Upper lobe of right lung (tissue), 1 donor: ENCODE measurements at regions not wholly inside any gene's neighbourhood (a gene's known extent, or its start where the extent isn't known, plus 50 kb on each side); places are given as distances from the start of the nearest gene placed in this dataset.

Experiments used
- ATAC-seq: fragments of 200-7000 bp; cut with Tn5 transposase; one replicate; pipeline ENCODE4 v1.9.1; 2020; ENCODE audit warnings: mild to moderate bottlenecking, moderate library complexity
- DNase-seq: peaks from one replicate; pipeline ENCODE4 v3.0.0-alpha.2; 2020
- H3K27ac ChIP-seq: fragments of 200-600 bp; one replicate; pipeline ENCODE4 v1.8.0; 2022
- H3K27me3 ChIP-seq: fragments of 200-600 bp; one replicate; pipeline ENCODE4 v1.8.0; 2022; ENCODE audit warnings: mild to moderate bottlenecking
- H3K36me3 ChIP-seq: fragments of 200-600 bp; one replicate; pipeline ENCODE4 v1.8.0; 2022
- H3K4me1 ChIP-seq: fragments of 200-600 bp; one replicate; pipeline ENCODE4 v1.8.0; 2022
- H3K4me3 ChIP-seq: fragments of 200-600 bp; one replicate; pipeline ENCODE4 v1.8.0; 2022; ENCODE audit warnings: mild to moderate bottlenecking
- H3K9me3 ChIP-seq: fragments of 200-600 bp; one replicate; pipeline ENCODE4 v1.8.0; 2022
- CTCF ChIP-seq: fragments of 200-600 bp; IDR thresholded peaks from one replicate; pipeline ENCODE4 v1.8.0; 2022; ENCODE audit warnings: antibody characterized with exemption
- intact Hi-C: fragments of 100-400 bp; cut with DNase I; formaldehyde crosslinking; loops from one replicate; pipeline ENCODE4 v1.11.0; 2022
- donor health status: DM: no; HTN: yes; CAD: no; lungs with severe emphysema.

DNA sequence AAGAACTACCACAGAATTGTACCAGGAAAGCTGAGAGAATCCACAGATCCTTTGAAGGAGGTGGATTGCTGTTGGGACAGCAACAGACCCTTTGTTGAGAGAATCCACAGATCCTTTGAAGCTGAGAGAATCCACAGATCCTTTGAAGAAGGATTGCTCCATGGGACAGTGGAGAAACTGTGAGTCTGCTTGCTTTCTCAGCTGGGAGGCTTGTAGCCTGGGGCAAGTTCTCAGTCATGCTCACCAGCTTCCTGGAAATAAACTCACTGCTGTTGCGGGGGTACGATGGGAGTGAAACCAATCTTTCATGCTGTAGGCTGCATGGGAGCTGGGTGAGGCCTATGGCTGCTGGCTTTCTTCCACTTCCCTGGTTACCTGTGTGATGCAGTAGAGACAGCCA lies 106.3 kb downstream of the C7orf25 start:
- no peak overlapping the region for H3K27ac ChIP-seq
- H3K4me3 ChIP-seq: no peak overlapping the region
- no peak for ATAC-seq
- intact Hi-C loops: no loop called here
- no peaks in the 10 kb centered on the region for H3K4me1 ChIP-seq
- TF ChIP-seq CTCF: no peak
- no peak for DNase-seq
- no peaks in the 10 kb centered on the region for H3K9me3 ChIP-seq
- no peaks in the 10 kb centered on the region for H3K36me3 ChIP-seq
- no peaks in the 10 kb centered on the region for H3K27me3 ChIP-seq

DNA sequence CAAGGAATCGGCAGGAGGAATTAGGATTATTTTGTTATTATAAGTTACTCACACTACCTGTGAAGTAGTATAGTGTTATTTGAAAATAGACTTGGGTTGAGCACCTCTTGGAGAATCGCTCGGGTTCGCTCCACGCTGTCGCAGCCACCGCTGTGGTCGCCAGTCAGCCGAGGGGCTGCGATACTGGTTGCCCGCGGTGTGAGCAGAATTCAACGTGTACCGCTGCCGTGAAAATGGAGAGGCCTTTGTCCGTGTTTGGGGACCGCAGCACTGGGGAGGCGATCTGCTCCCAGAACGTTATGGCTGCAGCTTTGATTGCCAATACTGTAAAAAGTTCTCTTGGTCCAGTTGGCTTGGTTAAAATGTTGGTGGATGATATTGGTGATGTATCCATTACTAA lies 117.2 kb downstream of the C7orf25 start:
- Histone ChIP-seq H3K27me3 (no peaks in the 10 kb centered on the region), H3K4me3 (no peak overlapping the region), H3K27ac (no peak overlapping the region), H3K4me1 (no peaks in the 10 kb centered on the region), H3K9me3 (no peaks in the 10 kb centered on the region), H3K36me3 (no peaks in the 10 kb centered on the region)
- no peak for ATAC-seq
- no peak for DNase-seq
- no peak for TF ChIP-seq CTCF
- intact Hi-C loops: no loop called here

GRCh38 chr7:42792841-42793240 lies 119.0 kb downstream of the C7orf25 start:
- H3K4me3 ChIP-seq: no peak overlapping the region
- no peak for DNase-seq
- no peaks in the 10 kb centered on the region for H3K9me3 ChIP-seq
- no peak for TF ChIP-seq CTCF
- no peak overlapping the region for H3K27ac ChIP-seq
- H3K27me3 ChIP-seq: no peaks in the 10 kb centered on the region
- no peaks in the 10 kb centered on the region for H3K36me3 ChIP-seq
- intact Hi-C loops: no loop called here
- ATAC-seq: no peak
- H3K4me1 ChIP-seq: no peaks in the 10 kb centered on the region

GRCh38 chr7:42790196-42790595 lies 121.7 kb downstream of the C7orf25 start:
- ATAC-seq: no peak
- DNase-seq: no peak
- H3K9me3 ChIP-seq: no peaks in the 10 kb centered on the region
- no peaks in the 10 kb centered on the region for H3K27me3 ChIP-seq
- no peaks in the 10 kb centered on the region for H3K4me1 ChIP-seq
- H3K36me3 ChIP-seq: no peaks in the 10 kb centered on the region
- no peak overlapping the region for H3K27ac ChIP-seq
- intact Hi-C loops: no loop called here
- TF ChIP-seq CTCF: no peak
- no peak overlapping the region for H3K4me3 ChIP-seq

- H3K9me3 ChIP-seq: no peaks in the 10 kb centered on the region
- intact Hi-C loops: no loop called here
- no peak for ATAC-seq
- no peak overlapping the region for H3K27ac ChIP-seq
- no peak for TF ChIP-seq CTCF
- H3K27me3 ChIP-seq: no peaks in the 10 kb centered on the region
- no peak for DNase-seq
- no peaks in the 10 kb centered on the region for H3K36me3 ChIP-seq
- H3K4me3 ChIP-seq: no peak overlapping the region
- no peaks in the 10 kb centered on the region for H3K4me1 ChIP-seq
Observed at GRCh38 chr7:42774436-42774835, 137.4 kb downstream of the C7orf25 start.

DNA sequence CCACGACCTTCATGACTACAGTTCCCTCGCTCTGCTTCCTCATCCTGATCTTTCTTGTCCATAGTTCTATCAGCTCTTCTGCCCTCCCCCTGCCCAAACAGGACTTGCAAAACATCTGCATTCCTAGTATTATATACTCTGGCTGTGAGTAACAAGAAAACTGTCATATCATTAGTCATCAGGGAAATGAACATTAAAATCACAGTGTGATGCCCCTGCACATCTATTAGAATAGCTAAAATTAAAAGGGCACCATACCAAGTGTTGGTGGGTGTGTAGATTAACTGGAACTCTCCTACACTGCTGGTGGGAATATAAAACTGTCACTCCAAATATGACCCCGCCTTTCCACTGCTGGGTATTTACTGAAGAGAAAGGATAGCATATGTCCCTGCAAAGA lies 141.8 kb downstream of the C7orf25 start:
- Histone ChIP-seq H3K36me3 (no peaks in the 10 kb centered on the region), H3K4me1 (no peaks in the 10 kb centered on the region), H3K9me3 (no peaks in the 10 kb centered on the region), H3K27me3 (no peaks in the 10 kb centered on the region), H3K4me3 (no peak overlapping the region), H3K27ac (no peak overlapping the region)
- DNase-seq: no peak
- TF ChIP-seq CTCF: no peak
- intact Hi-C loops: no loop called here
- ATAC-seq: no peak
